H1 (cell line): ENCODE measurements at regions not wholly inside any gene's neighbourhood (a gene's known extent, or its start where the extent isn't known, plus 50 kb on each side); places are given as distances from the start of the nearest gene placed in this dataset.

ENCODE experiments used
- CTCF ChIA-PET: fragments of 300-600 bp; sonication (Branson Sonifier 250); formaldehyde crosslinking; loops from one replicate; lab custom pipeline; 2021; ENCODE audit not compliant: partially characterized antibody; lab: Charles Lee
- POLR2A ChIA-PET: fragments of 300-600 bp; sonication (Branson Sonifier 250); formaldehyde crosslinking; loops from one replicate; lab custom pipeline; 2021; ENCODE audit warnings: inconsistent platforms; ENCODE audit not compliant: partially characterized antibody; lab: Charles Lee
- DNase-seq, 2 experiments: peaks; one replicate each; pipeline versions ENCODE4 v3.0.0 to v3.0.0-alpha.2; 2010 to 2022; ENCODE audit warnings: low spot score in 2 of 2, low read depth in 1 of 2, mixed read lengths in 1 of 2
- FAIRE-seq: peaks from 2 replicates; lab custom pipeline; 2011; peaks lifted over from hg19 to GRCh38; lab: Jason Lieb, UNC
- H2AFZ ChIP-seq: 2 replicates; pipeline ENCODE4 v1.8.1; 2012; ENCODE audit warnings: low read length, inconsistent platforms
- H2AK5ac ChIP-seq: 2 replicates; pipeline ENCODE4 v1.6.1; 2013; ENCODE audit warnings: low read depth, low read length
- H2BK120ac ChIP-seq: replicated peaks from 2 replicates; pipeline ENCODE3; 2013; ENCODE audit warnings: low read depth, low read length, inconsistent platforms
- H2BK12ac ChIP-seq: 2 replicates; pipeline ENCODE4 v1.6.1; 2013; ENCODE audit warnings: low read depth, low read length
- H2BK15ac ChIP-seq: 2 replicates; pipeline ENCODE4 v1.6.1; 2013; ENCODE audit warnings: low read length
- H2BK20ac ChIP-seq: 2 replicates; pipeline ENCODE4 v1.6.1; 2013; ENCODE audit warnings: low read length
- H2BK5ac ChIP-seq: 2 replicates; pipeline ENCODE4 v1.6.1; 2013; ENCODE audit warnings: low read depth, low read length
- H3K14ac ChIP-seq: 2 replicates; pipeline ENCODE4 v1.6.1; 2013; ENCODE audit warnings: inconsistent platforms; ENCODE audit not compliant: insufficient read length
- H3K18ac ChIP-seq: 2 replicates; pipeline ENCODE4 v1.6.1; 2013; ENCODE audit warnings: low read length; ENCODE audit errors: extremely low read depth
- H3K23ac ChIP-seq: 2 replicates; pipeline ENCODE4 v1.6.1; 2013; ENCODE audit warnings: inconsistent platforms; ENCODE audit not compliant: insufficient read length
- H3K23me2 ChIP-seq: 2 replicates; pipeline ENCODE4 v1.6.1; 2013; ENCODE audit warnings: low read depth, low read length
- H3K27ac ChIP-seq: 2 replicates; pipeline ENCODE4 v1.6.1; 2011; ENCODE audit warnings: low read depth, low read length, inconsistent platforms
- H3K27me3 ChIP-seq, 4 experiments: replicated peaks in 1 of 4; 1 replicate in 1 of 4; 2 replicates in 3 of 4; pipeline versions ENCODE4 v1.6.1 to v1.8.1; 2011 to 2013; ENCODE audit warnings: low read length in 3 of 4, mild to moderate bottlenecking in 3 of 4, inconsistent platforms in 2 of 4, mixed read lengths in 2 of 4, moderate library complexity in 1 of 4; ENCODE audit not compliant: control insufficient read depth in 3 of 4, insufficient read depth in 3 of 4; ENCODE audit errors: extremely low read depth in 1 of 4
- H3K36me3 ChIP-seq, 4 experiments: 2 replicates each; pipeline versions ENCODE4 v1.6.1 to v1.8.1; 2011 to 2013; ENCODE audit warnings: mild to moderate bottlenecking in 4 of 4, low read length in 3 of 4, moderate library complexity in 2 of 4, control low read depth in 1 of 4, inconsistent platforms in 1 of 4; ENCODE audit not compliant: insufficient read depth in 4 of 4, control insufficient read depth in 2 of 4
- H3K4ac ChIP-seq: replicated peaks from 2 replicates; pipeline ENCODE3; 2013; ENCODE audit warnings: low read length, low read depth, mixed read lengths, inconsistent platforms; ENCODE audit not compliant: insufficient read length
- H3K4me1 ChIP-seq, 4 experiments: replicated peaks in 1 of 4; 1 replicate in 1 of 4; 2 replicates in 3 of 4; pipeline versions ENCODE4 v1.6.1 to v1.8.1; 2011 to 2013; ENCODE audit warnings: low read length in 3 of 4, inconsistent platforms in 2 of 4, mixed read lengths in 1 of 4; ENCODE audit not compliant: insufficient read depth in 4 of 4, control insufficient read depth in 3 of 4
- H3K4me2 ChIP-seq, 2 experiments: 2 replicates each; pipeline versions ENCODE4 v1.6.1 to v1.8.1; 2011 to 2013; ENCODE audit warnings: low read depth in 2 of 2, low read length in 2 of 2, control low read depth in 1 of 2, inconsistent platforms in 1 of 2, mild to moderate bottlenecking in 1 of 2; ENCODE audit not compliant: insufficient read depth in 1 of 2
- H3K4me3 ChIP-seq, 4 experiments: fragments of 200-600, 300-600 bp in 1 of 4; sonication (generic), shearing (Covaris generic), sonication (Bioruptor Twin) in 1 of 4; 2 replicates each; pipeline versions ENCODE4 v1.5.1 to v1.8.1; 2011 to 2016; ENCODE audit warnings: low read length in 4 of 4, low read depth in 3 of 4, control low read depth in 2 of 4, inconsistent platforms in 2 of 4, mild to moderate bottlenecking in 2 of 4, mixed read lengths in 1 of 4, moderate library complexity in 1 of 4; ENCODE audit not compliant: insufficient read depth in 2 of 4; ENCODE audit errors: extremely low read depth in 1 of 4
- H3K56ac ChIP-seq: replicated peaks from 2 replicates; pipeline ENCODE3; 2013; ENCODE audit warnings: low read depth, mild to moderate bottlenecking, mixed read lengths, low read length, inconsistent platforms; ENCODE audit not compliant: insufficient read length
- H3K79me1 ChIP-seq: 2 replicates; pipeline ENCODE4 v1.6.1; 2013; ENCODE audit warnings: low read depth, low read length, control low read depth
- H3K79me2 ChIP-seq, 2 experiments: 2 replicates each; pipeline versions ENCODE4 v1.6.1 to v1.8.1; 2012 to 2013; ENCODE audit warnings: low read length in 2 of 2, mild to moderate bottlenecking in 2 of 2, inconsistent platforms in 1 of 2; ENCODE audit not compliant: insufficient read depth in 2 of 2, control insufficient read depth in 1 of 2
- H3K9ac ChIP-seq, 4 experiments: replicated peaks in 1 of 4; 1 replicate in 1 of 4; 2 replicates in 3 of 4; pipeline versions ENCODE4 v1.6.1 to v1.8.1; 2011 to 2013; ENCODE audit warnings: low read depth in 3 of 4, low read length in 3 of 4, control low read depth in 2 of 4, mild to moderate bottlenecking in 2 of 4, moderate library complexity in 2 of 4, inconsistent platforms in 1 of 4; ENCODE audit errors: extremely low read depth in 1 of 4
- H3K9me3 ChIP-seq, 2 experiments: 2 replicates each; pipeline versions ENCODE4 v1.6.1 to v1.8.1; 2012 to 2013; ENCODE audit warnings: mild to moderate bottlenecking in 2 of 2, moderate library complexity in 2 of 2, control low read depth in 1 of 2, inconsistent platforms in 1 of 2, low read depth in 1 of 2, low read length in 1 of 2, mixed read lengths in 1 of 2; ENCODE audit not compliant: insufficient read depth in 2 of 2
- H4K20me1 ChIP-seq, 2 experiments: replicated peaks in 1 of 2; 2 replicates each; pipeline versions ENCODE3 to v1.8.1; 2011 to 2013; ENCODE audit warnings: inconsistent platforms in 2 of 2, low read length in 2 of 2, mild to moderate bottlenecking in 1 of 2; ENCODE audit not compliant: insufficient read depth in 2 of 2, control insufficient read depth in 1 of 2
- H4K5ac ChIP-seq: 2 replicates; pipeline ENCODE4 v1.6.1; 2013; ENCODE audit warnings: low read length, low read depth, mixed read lengths, inconsistent platforms; ENCODE audit not compliant: insufficient read length
- H4K8ac ChIP-seq: 2 replicates; pipeline ENCODE4 v1.8.0; 2013; ENCODE audit warnings: mild to moderate bottlenecking, moderate library complexity, low read length, inconsistent platforms; ENCODE audit not compliant: insufficient read depth; ENCODE audit errors: extremely low read depth
- H4K91ac ChIP-seq: replicated peaks from 2 replicates; pipeline ENCODE3; 2013; ENCODE audit warnings: low read length, mixed read lengths, inconsistent platforms; ENCODE audit not compliant: insufficient read length
- CTBP2 ChIP-seq: IDR thresholded peaks from 2 replicates; pipeline ENCODE4 v1.7.0; 2011; ENCODE audit warnings: borderline replicate concordance, mild to moderate bottlenecking, moderate library complexity, mixed read lengths, low read length; ENCODE audit not compliant: insufficient read depth, insufficient read length
- EP300 ChIP-seq, 2 experiments: IDR thresholded peaks; 1 replicate in 1 of 2; 2 replicates in 1 of 2; pipeline ENCODE4 v1.6.1; 2011 to 2012; ENCODE audit warnings: low read depth in 2 of 2, low read length in 2 of 2, mild to moderate bottlenecking in 2 of 2, borderline replicate concordance in 1 of 2, inconsistent platforms in 1 of 2, moderate library complexity in 1 of 2
- EZH2 ChIP-seq: fragments of 200-600 bp; sonication (generic); IDR thresholded peaks from 2 replicates; pipeline ENCODE4 v1.7.1; 2012; ENCODE audit warnings: low read depth, mild to moderate bottlenecking, moderate library complexity, low read length, inconsistent platforms; ENCODE audit not compliant: severe bottlenecking
- GABPA ChIP-seq: IDR thresholded peaks from 2 replicates; pipeline ENCODE4 v1.6.1; 2011; ENCODE audit warnings: mild to moderate bottlenecking, low read length, moderate library complexity, borderline replicate concordance; ENCODE audit not compliant: insufficient read depth
- HDAC2 ChIP-seq, 2 experiments: fragments of 300-600 bp in 1 of 2; sonication (generic) in 1 of 2; IDR thresholded peaks; 2 replicates each; pipeline ENCODE4 v1.6.1; 2011 to 2012; ENCODE audit warnings: low read depth in 2 of 2, low read length in 2 of 2, mild to moderate bottlenecking in 2 of 2, moderate library complexity in 2 of 2, borderline replicate concordance in 1 of 2, inconsistent platforms in 1 of 2
- MAX ChIP-seq: IDR thresholded peaks from 2 replicates; pipeline ENCODE4 v1.6.1; 2012; ENCODE audit warnings: inconsistent platforms
- PHF8 ChIP-seq: fragments of 200-600 bp; sonication (generic); conservative IDR thresholded peaks from 2 replicates; pipeline ENCODE4 v1.7.1; 2012; ENCODE audit warnings: low read depth, mild to moderate bottlenecking, inconsistent platforms, low read length, moderate library complexity
- RFX5 ChIP-seq: IDR thresholded peaks from 2 replicates; pipeline ENCODE4 v1.6.1; 2011; ENCODE audit warnings: low read depth, low read length, improper control_type of control experiment, borderline replicate concordance
- RXRA ChIP-seq: IDR thresholded peaks from 2 replicates; pipeline ENCODE4 v1.6.1; 2011; ENCODE audit warnings: low read depth, mild to moderate bottlenecking, low read length, moderate library complexity; ENCODE audit not compliant: insufficient read depth
- SUZ12 ChIP-seq: fragments of 200-600 bp; sonication (generic); IDR thresholded peaks from 2 replicates; pipeline ENCODE4 v1.6.1; 2012; ENCODE audit warnings: mild to moderate bottlenecking, inconsistent platforms, low read length, moderate library complexity, mixed read lengths
- TEAD4 ChIP-seq: IDR thresholded peaks from 2 replicates; pipeline ENCODE4 v1.6.1; 2012; ENCODE audit warnings: low read depth, low read length, inconsistent platforms, mixed read lengths
- WGBS, 2 experiments: shearing (Covaris generic) in 1 of 2; methylation state at CpG; one replicate each; pipeline versions ENCODE4 v1.1.6 to v1.1.7; 2013 to 2015; ENCODE audit warnings: low lambda C conversion rate in 2 of 2, mixed read lengths in 2 of 2, inconsistent platforms in 1 of 2, low coverage in 1 of 2, missing lambda C conversion rate in 1 of 2; ENCODE audit not compliant: insufficient replicate concordance in 2 of 2, insufficient coverage in 1 of 2, insufficient read length in 1 of 2; ENCODE audit errors: extremely low coverage in 1 of 2, missing lambda C conversion rate in 1 of 2; 5-methylcytosine and 5-hydroxymethylcytosine counted together
- TF ChIP-seq, protein P1 (sequence below): IDR thresholded peaks from 2 replicates; pipeline ENCODE4 v1.6.1; 2011; ENCODE audit warnings: low read length, improper control_type of control experiment

DNA sequence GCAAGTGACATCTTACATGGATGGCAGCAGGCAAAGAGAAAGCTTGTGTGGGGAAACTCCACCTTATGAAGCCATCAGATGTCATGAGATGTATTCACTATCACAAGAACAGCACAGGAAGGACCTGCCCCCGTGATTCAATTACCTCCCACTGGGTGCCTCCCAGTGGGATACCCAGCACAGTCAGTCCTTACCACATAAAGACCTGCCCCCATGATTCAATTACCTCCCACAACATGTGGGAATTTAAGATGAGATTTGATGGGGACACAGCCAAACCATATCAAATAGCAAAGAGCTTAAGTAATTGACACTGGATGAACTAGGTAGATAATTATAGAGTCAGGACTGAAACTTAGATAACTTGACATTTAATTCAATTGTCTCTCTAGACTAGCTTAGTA lies 85.6 kb downstream of the SLIT2 start:
- no peak overlapping the region for H3K14ac ChIP-seq
- no peak overlapping the region for H2BK20ac ChIP-seq
- H2BK15ac ChIP-seq = no peak overlapping the region
- FAIRE-seq (no peak), DNase-seq (no peak)
- H3K4me3 ChIP-seq = no peak overlapping the region
- no peak overlapping the region for H3K4ac ChIP-seq
- WGBS, 2 experiments = 82% methylated on average over 1 of the region's 1 CpG; no CpG with 5 or more reads in 1 of the 2 experiments
- no peaks in the 10 kb centered on the region for H3K79me2 ChIP-seq
- no peaks in the 10 kb centered on the region for H4K20me1 ChIP-seq
- H2AK5ac ChIP-seq = no peak overlapping the region
- H3K4me1 ChIP-seq = peaks cover 0 to 5% (median 2%) of the 10 kb centered on the region in 4 experiments; a peak in 2 of 7 replicates
- H2BK12ac ChIP-seq = no peak overlapping the region
- no peak overlapping the region for H4K91ac ChIP-seq
- no peaks in the 10 kb centered on the region; a peak in 1 of 4 replicates for H3K9me3 ChIP-seq
- H2BK5ac ChIP-seq = no peak overlapping the region
- no peak overlapping the region for H2AFZ ChIP-seq
- H3K27me3 ChIP-seq = no peaks in the 10 kb centered on the region
- no peak overlapping the region for H3K27ac ChIP-seq
- no peaks in the 10 kb centered on the region for H3K23me2 ChIP-seq
- ChIA-PET POLR2A (no interaction called here), CTCF (interaction anchor here (1.2 kb wide), 1 partner anchor 22 kb away, joined by 3 read pairs; no protein-coding TSS in a partner anchor)
- no peak overlapping the region for H2BK120ac ChIP-seq
- no peak overlapping the region for H3K23ac ChIP-seq
- no peak overlapping the region for H3K4me2 ChIP-seq
- H3K79me1 ChIP-seq = no peaks in the 10 kb centered on the region
- no peak overlapping the region for H4K8ac ChIP-seq
- H3K18ac ChIP-seq = no peak overlapping the region
- H3K9ac ChIP-seq = no peak overlapping the region
- no peak overlapping the region for H3K56ac ChIP-seq
- H3K36me3 ChIP-seq = no peaks in the 10 kb centered on the region
- H4K5ac ChIP-seq = no peak overlapping the region
- no peak for TF ChIP-seq GABPA
- TF ChIP-seq, protein P1, sequence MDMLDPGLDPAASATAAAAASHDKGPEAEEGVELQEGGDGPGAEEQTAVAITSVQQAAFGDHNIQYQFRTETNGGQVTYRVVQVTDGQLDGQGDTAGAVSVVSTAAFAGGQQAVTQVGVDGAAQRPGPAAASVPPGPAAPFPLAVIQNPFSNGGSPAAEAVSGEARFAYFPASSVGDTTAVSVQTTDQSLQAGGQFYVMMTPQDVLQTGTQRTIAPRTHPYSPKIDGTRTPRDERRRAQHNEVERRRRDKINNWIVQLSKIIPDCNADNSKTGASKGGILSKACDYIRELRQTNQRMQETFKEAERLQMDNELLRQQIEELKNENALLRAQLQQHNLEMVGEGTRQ = no peak
- TF ChIP-seq HDAC2 (IDR thresholded peaks at IDR 0.05; ENCODE audit: borderline replicate concordance in 1 of 2, low read depth in 2 of 2, low read length in 2 of 2) = no peak
- TF ChIP-seq SUZ12 = no peak
- TF ChIP-seq MAX = no peak
- TF ChIP-seq EZH2 = no peak
- no peak for TF ChIP-seq PHF8
- no peak for TF ChIP-seq RXRA
- no peak for TF ChIP-seq CTBP2
- TF ChIP-seq EP300 (IDR thresholded peaks at IDR 0.05; ENCODE audit: borderline replicate concordance in 1 of 2, low read depth in 2 of 2, low read length in 2 of 2) = no peak
- TF ChIP-seq RFX5 = no peak
- TF ChIP-seq TEAD4 = no peak
